GM18511 (cell line): ENCODE measurements at regions not wholly inside any gene's neighbourhood (a gene's known extent, or its start where the extent isn't known, plus 50 kb on each side); places are given as distances from the start of the nearest gene placed in this dataset.

ENCODE experiments used
- ATAC-seq: cut with Tn5 transposase; IDR thresholded peaks from one replicate; pipeline ENCODE4 v1.9.1; 2021; ENCODE audit warnings: mild to moderate bottlenecking, moderate library complexity; ENCODE audit not compliant: unreplicated experiment

- ATAC-seq, result no peak
Measured at GRCh38 chr3:74564560-74564959, 49.9 kb downstream of the CNTN3 start.

- no peak for ATAC-seq
Measured at GRCh38 chr3:74562558-74563269, 51.7 kb downstream of the CNTN3 start.

GRCh38 chr3:74561881-74562280 lies 52.6 kb downstream of the CNTN3 start:
- no peak for ATAC-seq

GRCh38 chr3:74559261-74559660 lies 55.2 kb downstream of the CNTN3 start:
- no peak for ATAC-seq

- ATAC-seq, result no peak
Measured at GRCh38 chr3:74550686-74551085, 63.8 kb downstream of the CNTN3 start.

GRCh38 chr3:74546426-74546825 lies 68.0 kb downstream of the CNTN3 start:
- ATAC-seq, result no peak

GRCh38 chr3:74542441-74542840 lies 72.0 kb downstream of the CNTN3 start:
- no peak for ATAC-seq

GRCh38 chr3:74539876-74540275 lies 74.6 kb downstream of the CNTN3 start:
- no peak for ATAC-seq

- no peak for ATAC-seq
Measured at GRCh38 chr3:74538669-74539068, 75.8 kb downstream of the CNTN3 start.

- no peak for ATAC-seq
Measured at GRCh38 chr3:74537857-74538256, 76.6 kb downstream of the CNTN3 start.

- no peak for ATAC-seq
Measured at GRCh38 chr3:74537164-74537563, 77.3 kb downstream of the CNTN3 start.

- ATAC-seq, result no peak
Measured at GRCh38 chr3:74535281-74535680, 79.2 kb downstream of the CNTN3 start.

- ATAC-seq, result no peak
Measured at GRCh38 chr3:74534611-74535010, 79.8 kb downstream of the CNTN3 start.

- no peak for ATAC-seq
Measured at GRCh38 chr3:74532446-74532845, 82.0 kb downstream of the CNTN3 start.

- ATAC-seq, result no peak
Measured at GRCh38 chr3:74531491-74531890, 83.0 kb downstream of the CNTN3 start.

GRCh38 chr3:74529145-74529544 lies 85.3 kb downstream of the CNTN3 start:
- no peak for ATAC-seq

GRCh38 chr3:74527566-74527965 lies 86.9 kb downstream of the CNTN3 start:
- no peak for ATAC-seq

GRCh38 chr3:74523811-74524210 lies 90.6 kb downstream of the CNTN3 start:
- ATAC-seq, result no peak

- ATAC-seq, result no peak
Measured at GRCh38 chr3:74520895-74521294, 93.6 kb downstream of the CNTN3 start.

GRCh38 chr3:74518610-74519009 lies 95.8 kb downstream of the CNTN3 start:
- no peak for ATAC-seq

GRCh38 chr3:74516019-74516418 lies 98.4 kb downstream of the CNTN3 start:
- ATAC-seq, result no peak

- ATAC-seq, result no peak
Measured at GRCh38 chr3:74515451-74515850, 99.0 kb downstream of the CNTN3 start.

- no peak for ATAC-seq
Measured at GRCh38 chr3:74511078-74511477, 103.4 kb downstream of the CNTN3 start.
